HL-60/S4 (cell line): ENCODE measurements at regions not wholly inside any gene's neighbourhood (a gene's known extent, or its start where the extent isn't known, plus 50 kb on each side); places are given as distances from the start of the nearest gene placed in this dataset.
"Not testable (repeated sequence)": the region's sequence is repeated elsewhere in the genome, so short reads cannot be mapped to it uniquely, and the experiment has no call there.

Experiments used
- in situ Hi-C: fragments of 300-500 bp; cut with MboI; formaldehyde crosslinking; loops from 2 replicates; pipeline ENCODE4 v1.14.3; 2022; ENCODE audit warnings: low sequenced_read_pairs

GRCh38 chr13:81153478-81153877 is 812.6 kb upstream of the SPRY2 start:
- in situ Hi-C loops = no loop called here

GRCh38 chr13:81148822-81149221 is 807.9 kb upstream of the SPRY2 start:
- in situ Hi-C loops = no loop called here

- in situ Hi-C loops = not testable (repeated sequence)
Measured at GRCh38 chr13:81146576-81146975, 805.6 kb upstream of the SPRY2 start.

GRCh38 chr13:81142306-81142999 is 801.5 kb upstream of the SPRY2 start:
- in situ Hi-C loops = no loop called here

- in situ Hi-C loops = no loop called here
Measured at GRCh38 chr13:81140675-81141074, 799.7 kb upstream of the SPRY2 start.

- in situ Hi-C loops = no loop called here
Measured at GRCh38 chr13:81139987-81140386, 799.1 kb upstream of the SPRY2 start.

GRCh38 chr13:81138353-81138980 is 797.5 kb upstream of the SPRY2 start:
- in situ Hi-C loops = no loop called here

- in situ Hi-C loops = no loop called here
Measured at GRCh38 chr13:81133066-81133465, 792.1 kb upstream of the SPRY2 start.

- in situ Hi-C loops = no loop called here
Measured at GRCh38 chr13:81117416-81117815, 776.5 kb upstream of the SPRY2 start.

- in situ Hi-C loops = no loop called here
Measured at GRCh38 chr13:81116461-81117282, 775.7 kb upstream of the SPRY2 start.

GRCh38 chr13:81109026-81109425 is 768.1 kb upstream of the SPRY2 start:
- in situ Hi-C loops = no loop called here

- in situ Hi-C loops = no loop called here
Measured at GRCh38 chr13:81106348-81106747, 765.4 kb upstream of the SPRY2 start.

GRCh38 chr13:81104035-81104715 is 763.2 kb upstream of the SPRY2 start:
- in situ Hi-C loops = no loop called here

GRCh38 chr13:81102066-81102465 is 761.1 kb upstream of the SPRY2 start:
- in situ Hi-C loops = not testable (repeated sequence)

- in situ Hi-C loops = no loop called here
Measured at GRCh38 chr13:81089371-81090157, 748.6 kb upstream of the SPRY2 start.

GRCh38 chr13:81080911-81081454 is 740.1 kb upstream of the SPRY2 start:
- in situ Hi-C loops = no loop called here

GRCh38 chr13:81078048-81078447 is 737.1 kb upstream of the SPRY2 start:
- in situ Hi-C loops = no loop called here

GRCh38 chr13:81069822-81070221 is 728.9 kb upstream of the SPRY2 start:
- in situ Hi-C loops = not testable (repeated sequence)

- in situ Hi-C loops = no loop called here
Measured at GRCh38 chr13:81058916-81059290, 718.0 kb upstream of the SPRY2 start.

GRCh38 chr13:81058211-81058915 is 717.4 kb upstream of the SPRY2 start:
- in situ Hi-C loops = no loop called here
